Esophagus muscularis mucosa (tissue), 4 donors: ENCODE measurements at regions not wholly inside any gene's neighbourhood (a gene's known extent, or its start where the extent isn't known, plus 50 kb on each side); places are given as distances from the start of the nearest gene placed in this dataset.

Experiments used
- EP300 ChIP-seq: sonication (generic); formaldehyde crosslinking; IDR thresholded peaks from one replicate; pipeline ENCODE4 v1.6.1; 2017; ENCODE audit warnings: antibody characterized with exemption
- POLR2A ChIP-seq: fragments of 450-650 bp; IDR thresholded peaks from one replicate; pipeline ENCODE4 v1.6.1; 2017; ENCODE audit warnings: antibody characterized with exemption, moderate library complexity, mild to moderate bottlenecking, low read depth
- POLR2AphosphoS5 ChIP-seq, 2 donors: sonication (generic); formaldehyde crosslinking; IDR thresholded peaks; one replicate each; pipeline ENCODE4 v1.6.1; 2017; ENCODE audit warnings: antibody characterized with exemption in 2 of 2
- TF ChIP-seq, protein P1 (sequence below), 3 experiments: fragments of 200-600 bp in 2 of 3; fragments of 450-650 bp in 1 of 3; sonication (generic) in 2 of 3; IDR thresholded peaks; one replicate each; pipeline ENCODE4 v1.5.1; 2017 to 2019; ENCODE audit warnings: antibody characterized with exemption in 3 of 3, mild to moderate bottlenecking in 2 of 3, moderate library complexity in 1 of 3

DNA sequence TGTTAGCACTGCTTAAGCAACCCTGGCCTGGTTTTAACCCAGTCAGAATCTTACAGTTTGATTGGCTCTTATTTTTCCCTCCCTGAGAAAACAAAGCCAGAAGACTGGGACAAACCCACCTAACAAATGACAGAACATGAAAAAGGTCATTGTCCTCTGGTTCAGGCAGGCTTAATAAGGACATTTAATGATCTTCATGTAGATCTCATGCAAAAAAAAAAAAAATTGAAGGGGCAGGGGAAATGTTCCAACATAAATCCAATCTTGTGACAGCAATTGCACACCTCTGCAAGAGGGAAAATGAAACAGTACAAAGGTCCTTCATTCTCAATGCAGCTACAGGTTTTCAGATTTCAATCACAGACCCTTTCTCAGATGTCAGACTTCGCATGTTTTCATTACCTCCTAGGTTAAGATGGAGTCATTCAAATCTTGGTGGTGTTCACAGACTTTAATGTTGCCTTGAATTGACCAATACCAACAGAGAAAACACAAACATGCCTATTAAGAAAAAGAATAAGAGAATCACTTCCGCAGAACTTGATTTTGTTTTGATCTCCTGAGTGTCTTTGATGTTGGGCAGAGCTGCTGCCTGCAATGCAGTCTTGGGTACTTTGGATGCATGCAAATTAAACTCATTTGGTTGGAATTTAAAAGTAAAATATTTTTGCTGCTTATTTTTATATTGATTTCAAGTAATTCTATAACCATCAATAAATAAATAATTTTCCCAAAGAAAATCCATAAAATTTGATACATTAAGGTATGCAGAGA is 359.0 kb downstream of the BTG1 start:
- TF ChIP-seq POLR2A (no peak), POLR2AphosphoS5 (IDR thresholded peaks at IDR 0.05) (no peak), EP300 (no peak)
- TF ChIP-seq, protein P1, sequence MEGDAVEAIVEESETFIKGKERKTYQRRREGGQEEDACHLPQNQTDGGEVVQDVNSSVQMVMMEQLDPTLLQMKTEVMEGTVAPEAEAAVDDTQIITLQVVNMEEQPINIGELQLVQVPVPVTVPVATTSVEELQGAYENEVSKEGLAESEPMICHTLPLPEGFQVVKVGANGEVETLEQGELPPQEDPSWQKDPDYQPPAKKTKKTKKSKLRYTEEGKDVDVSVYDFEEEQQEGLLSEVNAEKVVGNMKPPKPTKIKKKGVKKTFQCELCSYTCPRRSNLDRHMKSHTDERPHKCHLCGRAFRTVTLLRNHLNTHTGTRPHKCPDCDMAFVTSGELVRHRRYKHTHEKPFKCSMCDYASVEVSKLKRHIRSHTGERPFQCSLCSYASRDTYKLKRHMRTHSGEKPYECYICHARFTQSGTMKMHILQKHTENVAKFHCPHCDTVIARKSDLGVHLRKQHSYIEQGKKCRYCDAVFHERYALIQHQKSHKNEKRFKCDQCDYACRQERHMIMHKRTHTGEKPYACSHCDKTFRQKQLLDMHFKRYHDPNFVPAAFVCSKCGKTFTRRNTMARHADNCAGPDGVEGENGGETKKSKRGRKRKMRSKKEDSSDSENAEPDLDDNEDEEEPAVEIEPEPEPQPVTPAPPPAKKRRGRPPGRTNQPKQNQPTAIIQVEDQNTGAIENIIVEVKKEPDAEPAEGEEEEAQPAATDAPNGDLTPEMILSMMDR (IDR thresholded peaks at IDR 0.05), result no peak
